Transverse colon (tissue), 4 donors: ENCODE measurements at regions not wholly inside any gene's neighbourhood (a gene's known extent, or its start where the extent isn't known, plus 50 kb on each side); places are given as distances from the start of the nearest gene placed in this dataset.

Experiments used
- POLR2A ChIP-seq: fragments of 450-650 bp; IDR thresholded peaks from one replicate; pipeline ENCODE4 v1.6.1; 2016; ENCODE audit warnings: antibody characterized with exemption, mild to moderate bottlenecking, moderate library complexity
- POLR2AphosphoS5 ChIP-seq, 3 donors: sonication (generic); formaldehyde crosslinking; IDR thresholded peaks; one replicate each; pipeline ENCODE4 v1.6.1; 2016; ENCODE audit warnings: antibody characterized with exemption in 3 of 3
- TF ChIP-seq, protein P1 (sequence below), 5 experiments: fragments of 200-600 bp in 3 of 5; fragments of 450-650 bp in 2 of 5; sonication (generic) in 3 of 5; IDR thresholded peaks; 1 replicate in 2 of 5; 2 replicates in 3 of 5; pipeline ENCODE4 v1.5.1; 2016 to 2017; ENCODE audit warnings: antibody characterized with exemption in 5 of 5, inconsistent platforms in 3 of 5, mild to moderate bottlenecking in 2 of 5, moderate library complexity in 1 of 5

DNA sequence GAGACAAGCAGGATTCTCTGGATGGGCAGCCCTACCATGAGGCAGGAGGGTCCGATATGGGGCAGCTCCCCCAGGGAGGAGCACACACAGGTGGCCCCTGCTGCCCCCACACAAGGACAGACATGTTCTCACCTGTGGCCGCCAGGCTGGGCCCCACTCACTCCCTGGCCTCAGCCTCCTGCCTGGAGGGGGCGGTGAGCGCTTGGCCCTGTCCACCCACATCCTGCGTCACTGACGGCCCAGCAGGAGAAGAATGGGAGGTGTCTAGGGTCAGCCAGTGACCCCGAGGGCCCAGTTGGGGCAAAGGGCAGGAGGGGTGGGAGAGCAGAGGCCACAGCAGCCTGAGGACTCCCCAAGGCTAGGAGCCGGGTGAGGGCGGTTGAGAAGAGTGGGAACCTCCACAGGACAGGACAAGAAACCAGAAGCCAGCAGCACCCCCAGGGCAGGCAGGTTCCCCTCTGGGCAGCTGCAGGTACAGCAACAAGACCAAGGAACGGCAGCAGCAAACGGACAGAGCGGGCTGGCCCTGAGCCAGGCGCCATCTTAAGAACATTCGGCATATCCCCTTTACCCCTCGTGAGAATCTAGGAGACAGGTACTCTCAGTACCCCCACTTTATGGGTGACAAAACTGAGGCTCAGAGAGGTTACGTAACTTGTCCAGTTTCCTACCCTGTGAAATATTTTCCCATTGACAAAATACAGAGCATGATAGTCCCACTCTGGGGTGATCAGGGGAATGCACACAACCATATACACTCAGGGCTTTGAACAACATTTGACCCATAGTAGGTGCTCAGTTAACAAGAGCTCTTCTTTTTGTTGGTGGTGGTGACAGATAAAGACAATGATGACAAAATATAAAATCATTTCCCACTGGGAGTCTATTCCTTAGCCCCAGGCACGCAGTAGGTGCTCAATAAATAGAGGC is 74.3 kb downstream of the NCOR2 start:
- TF ChIP-seq POLR2AphosphoS5 (IDR thresholded peaks at IDR 0.05) (no peak), POLR2A (no peak)
- TF ChIP-seq, protein P1, sequence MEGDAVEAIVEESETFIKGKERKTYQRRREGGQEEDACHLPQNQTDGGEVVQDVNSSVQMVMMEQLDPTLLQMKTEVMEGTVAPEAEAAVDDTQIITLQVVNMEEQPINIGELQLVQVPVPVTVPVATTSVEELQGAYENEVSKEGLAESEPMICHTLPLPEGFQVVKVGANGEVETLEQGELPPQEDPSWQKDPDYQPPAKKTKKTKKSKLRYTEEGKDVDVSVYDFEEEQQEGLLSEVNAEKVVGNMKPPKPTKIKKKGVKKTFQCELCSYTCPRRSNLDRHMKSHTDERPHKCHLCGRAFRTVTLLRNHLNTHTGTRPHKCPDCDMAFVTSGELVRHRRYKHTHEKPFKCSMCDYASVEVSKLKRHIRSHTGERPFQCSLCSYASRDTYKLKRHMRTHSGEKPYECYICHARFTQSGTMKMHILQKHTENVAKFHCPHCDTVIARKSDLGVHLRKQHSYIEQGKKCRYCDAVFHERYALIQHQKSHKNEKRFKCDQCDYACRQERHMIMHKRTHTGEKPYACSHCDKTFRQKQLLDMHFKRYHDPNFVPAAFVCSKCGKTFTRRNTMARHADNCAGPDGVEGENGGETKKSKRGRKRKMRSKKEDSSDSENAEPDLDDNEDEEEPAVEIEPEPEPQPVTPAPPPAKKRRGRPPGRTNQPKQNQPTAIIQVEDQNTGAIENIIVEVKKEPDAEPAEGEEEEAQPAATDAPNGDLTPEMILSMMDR (IDR thresholded peaks at IDR 0.05): no peak
